ENCODE measurements at regions not wholly inside any gene's neighbourhood (a gene's known extent, or its start where the extent isn't known, plus 50 kb on each side); places are given as distances from the start of the nearest gene placed in this dataset.

DNA sequence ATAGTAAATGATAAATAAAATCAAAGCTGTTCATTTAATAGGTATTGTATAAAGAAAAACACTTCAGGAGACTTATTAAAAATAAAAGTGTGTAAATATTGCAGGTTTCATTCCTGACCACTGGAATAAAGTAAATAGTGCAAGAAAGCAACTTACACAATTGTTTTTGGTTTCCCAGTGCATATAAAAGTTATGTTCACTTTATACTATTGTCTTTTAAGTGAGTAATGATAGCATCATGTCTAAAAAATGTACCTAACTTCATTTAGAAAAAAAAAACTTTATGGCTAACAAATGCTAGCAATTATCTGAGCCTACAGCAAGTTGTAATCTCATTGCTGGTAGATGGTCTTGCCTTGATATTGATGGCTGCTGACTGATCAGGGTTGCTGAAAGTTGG, 726.6 kb upstream of the POU3F2 start:
- DNase-seq (ENCODE audit: low read depth), result no peak
- TF ChIP-seq, protein P1, sequence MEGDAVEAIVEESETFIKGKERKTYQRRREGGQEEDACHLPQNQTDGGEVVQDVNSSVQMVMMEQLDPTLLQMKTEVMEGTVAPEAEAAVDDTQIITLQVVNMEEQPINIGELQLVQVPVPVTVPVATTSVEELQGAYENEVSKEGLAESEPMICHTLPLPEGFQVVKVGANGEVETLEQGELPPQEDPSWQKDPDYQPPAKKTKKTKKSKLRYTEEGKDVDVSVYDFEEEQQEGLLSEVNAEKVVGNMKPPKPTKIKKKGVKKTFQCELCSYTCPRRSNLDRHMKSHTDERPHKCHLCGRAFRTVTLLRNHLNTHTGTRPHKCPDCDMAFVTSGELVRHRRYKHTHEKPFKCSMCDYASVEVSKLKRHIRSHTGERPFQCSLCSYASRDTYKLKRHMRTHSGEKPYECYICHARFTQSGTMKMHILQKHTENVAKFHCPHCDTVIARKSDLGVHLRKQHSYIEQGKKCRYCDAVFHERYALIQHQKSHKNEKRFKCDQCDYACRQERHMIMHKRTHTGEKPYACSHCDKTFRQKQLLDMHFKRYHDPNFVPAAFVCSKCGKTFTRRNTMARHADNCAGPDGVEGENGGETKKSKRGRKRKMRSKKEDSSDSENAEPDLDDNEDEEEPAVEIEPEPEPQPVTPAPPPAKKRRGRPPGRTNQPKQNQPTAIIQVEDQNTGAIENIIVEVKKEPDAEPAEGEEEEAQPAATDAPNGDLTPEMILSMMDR (conservative IDR thresholded peaks at IDR 0.05; ENCODE audit: low read depth, low read length), result no peak

DNA sequence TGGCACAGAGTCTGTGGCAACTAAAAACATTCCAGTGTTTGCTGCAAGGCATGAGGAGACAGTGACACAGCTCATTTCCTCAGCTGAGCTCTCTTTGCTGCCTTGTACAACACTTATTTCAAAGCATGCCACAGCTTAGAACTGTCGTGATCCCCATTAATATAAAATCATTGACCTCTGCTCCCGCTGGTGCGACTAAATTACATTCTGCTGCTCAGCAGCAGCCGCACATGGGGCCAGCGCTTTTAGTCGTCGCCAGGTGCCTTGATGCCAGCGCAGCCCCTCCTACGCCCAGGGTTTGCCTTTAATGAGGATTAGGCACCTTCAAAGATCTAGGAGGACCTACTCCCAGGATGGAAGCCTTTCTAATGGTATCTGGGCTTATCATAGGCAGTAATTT, 717.9 kb upstream of the POU3F2 start:
- TF ChIP-seq, protein P1 (conservative IDR thresholded peaks at IDR 0.05; ENCODE audit: low read depth, low read length), result no peak
- no peak for DNase-seq (ENCODE audit: low read depth)
- no peak overlapping the region for H3K4me3 ChIP-seq (ENCODE audit: low read depth, low read length)

More for the DNA sequence above, 726.6 kb upstream of the POU3F2 start:
- H3K4me3 ChIP-seq (ENCODE audit: low read depth, low read length), result no peak overlapping the region

DNA sequence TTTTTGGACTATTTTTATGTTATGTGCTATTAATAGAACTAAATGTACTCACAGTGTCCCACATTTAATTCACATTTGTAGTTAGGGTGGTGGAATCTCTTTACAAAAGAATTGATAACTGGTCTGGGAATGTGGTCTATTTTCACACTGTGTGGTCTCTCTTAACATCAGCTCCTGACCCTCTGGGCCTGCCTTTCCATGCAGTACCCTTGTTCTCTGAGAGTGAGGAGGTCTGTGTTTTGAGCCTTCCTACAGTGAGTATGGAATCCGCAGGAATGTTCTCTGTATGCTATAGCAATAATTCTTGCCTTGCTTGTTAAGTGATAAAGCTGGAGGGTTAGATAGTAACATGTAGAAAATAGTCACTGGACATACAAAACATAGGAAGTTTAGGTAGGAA, 717.3 kb upstream of the POU3F2 start:
- no peak overlapping the region for H3K4me3 ChIP-seq (ENCODE audit: low read depth, low read length)
- TF ChIP-seq, protein P1 (conservative IDR thresholded peaks at IDR 0.05; ENCODE audit: low read depth, low read length), result no peak
- no peak for DNase-seq (ENCODE audit: low read depth)

DNA sequence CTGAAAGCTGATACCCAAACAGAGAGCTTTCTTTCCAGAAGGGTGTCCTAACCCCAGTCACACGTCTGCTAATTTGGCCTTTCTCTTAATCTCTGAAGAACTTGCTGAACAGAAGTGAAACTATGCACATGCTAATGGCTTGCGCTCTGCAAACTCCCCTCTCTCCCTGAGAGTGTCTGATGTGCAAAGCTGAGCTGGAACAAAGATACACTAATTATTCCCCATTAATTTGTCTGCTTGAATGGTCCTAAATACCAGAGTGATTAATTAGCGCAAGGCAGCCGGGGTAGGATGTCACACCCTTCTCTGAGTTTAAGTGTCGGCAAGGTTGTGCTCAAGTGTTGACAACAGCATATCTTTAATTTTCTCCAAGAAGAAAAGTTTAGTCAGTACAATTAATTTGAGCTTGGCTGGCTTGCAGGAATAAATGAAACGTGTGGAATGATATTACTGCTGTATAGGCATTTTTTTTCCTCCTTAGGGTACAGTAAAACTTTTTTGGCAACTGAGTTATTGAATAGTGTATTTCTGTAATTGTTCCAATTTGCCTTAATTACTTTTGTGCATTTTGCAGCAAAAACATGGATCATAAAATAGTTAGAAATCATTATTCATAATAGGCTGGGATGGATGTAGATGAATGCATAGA, 715.9 kb upstream of the POU3F2 start:
- no peak overlapping the region for H3K4me3 ChIP-seq (ENCODE audit: low read depth, low read length)
- DNase-seq (ENCODE audit: low read depth), result no peak
- TF ChIP-seq, protein P1 (conservative IDR thresholded peaks at IDR 0.05; ENCODE audit: low read depth, low read length), result no peak

DNA sequence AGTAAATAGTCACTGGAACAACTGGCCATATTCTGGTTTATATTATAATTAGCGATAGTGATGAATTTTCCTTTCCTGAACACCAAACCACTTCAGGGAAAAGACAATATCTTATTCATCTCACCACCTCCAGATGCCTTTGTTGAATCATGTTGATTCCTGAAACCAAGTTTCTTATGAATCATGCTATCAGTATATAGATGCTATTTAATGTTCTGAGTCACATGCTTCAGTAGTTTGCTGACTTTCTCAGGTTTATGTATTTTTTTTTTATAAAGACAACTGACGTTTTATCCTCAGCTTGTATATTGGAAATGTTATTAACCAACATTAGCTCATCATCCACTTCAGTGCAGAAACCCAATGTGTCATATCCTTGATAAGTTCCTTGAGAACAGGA, 710.2 kb upstream of the POU3F2 start:
- DNase-seq (ENCODE audit: low read depth), result no peak
- TF ChIP-seq, protein P1 (conservative IDR thresholded peaks at IDR 0.05; ENCODE audit: low read depth, low read length), result no peak
- H3K4me3 ChIP-seq (ENCODE audit: low read depth, low read length), result no peak overlapping the region

DNA sequence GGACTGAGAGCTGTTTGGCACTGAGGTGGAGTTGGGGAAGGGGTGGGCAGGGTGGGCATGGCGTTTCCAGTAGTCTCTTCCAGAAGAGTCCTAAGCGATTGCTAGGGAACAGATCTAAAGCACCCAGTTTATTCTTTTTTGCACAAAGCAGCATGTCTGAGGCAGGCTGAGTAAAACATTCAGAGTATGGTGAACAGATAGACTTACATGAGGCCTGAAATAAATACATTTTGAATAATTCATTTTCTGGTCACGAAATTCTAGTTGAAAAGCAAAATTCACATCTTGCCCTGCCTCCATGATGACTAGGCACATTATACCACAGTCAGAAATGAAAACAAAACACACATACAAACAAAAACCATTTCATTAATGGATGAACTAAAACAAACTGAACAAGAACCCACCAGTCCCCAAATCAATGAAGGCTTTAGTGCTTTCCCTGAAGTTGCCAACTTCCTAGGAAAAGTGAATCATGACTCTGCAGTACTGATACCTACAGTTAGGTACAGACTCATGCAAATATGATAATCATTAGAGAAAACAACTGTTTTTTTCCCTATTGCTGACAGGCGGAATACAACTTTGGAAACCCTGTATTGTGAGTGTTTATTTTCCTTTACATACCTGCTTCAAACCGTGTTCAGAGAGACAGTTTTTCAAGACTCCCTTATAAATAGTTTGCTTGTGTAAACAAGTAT, 702.9 kb upstream of the POU3F2 start:
- TF ChIP-seq, protein P1 (conservative IDR thresholded peaks at IDR 0.05; ENCODE audit: low read depth, low read length), result no peak
- no peak for DNase-seq (ENCODE audit: low read depth)
- H3K4me3 ChIP-seq (ENCODE audit: low read depth, low read length), result no peak overlapping the region

DNA sequence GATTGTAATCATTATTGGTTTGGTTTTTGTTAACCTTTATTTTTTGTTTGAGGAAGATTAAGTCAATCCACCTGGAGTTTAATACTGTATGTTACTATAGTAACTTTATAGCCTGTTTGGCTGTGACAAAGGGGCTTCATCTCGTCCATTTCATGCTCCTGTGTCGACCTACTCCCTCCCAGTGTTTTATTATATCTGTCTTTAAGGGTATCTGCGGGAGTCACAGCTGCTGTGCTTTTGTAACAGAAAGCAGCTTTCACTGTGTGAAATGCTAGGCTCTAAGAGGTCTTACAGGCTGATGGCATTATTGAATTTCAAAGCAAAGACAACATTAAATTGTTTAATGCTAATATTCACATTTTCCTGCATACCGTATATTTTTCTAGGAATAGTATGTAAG, 698.0 kb upstream of the POU3F2 start:
- TF ChIP-seq, protein P1 (conservative IDR thresholded peaks at IDR 0.05; ENCODE audit: low read depth, low read length), result no peak
- H3K4me3 ChIP-seq (ENCODE audit: low read depth, low read length), result no peak overlapping the region

More for the DNA sequence above, 698.0 kb upstream of the POU3F2 start:
- DNase-seq (ENCODE audit: low read depth), result no peak

Data from epithelial cell of proximal tubule (primary cell).